Stomach (tissue), 4 donors: ENCODE measurements at regions not wholly inside any gene's neighbourhood (a gene's known extent, or its start where the extent isn't known, plus 50 kb on each side); places are given as distances from the start of the nearest gene placed in this dataset.

ENCODE experiments used
- POLR2A ChIP-seq, 4 donors: fragments of 450-650 bp; IDR thresholded peaks; one replicate each; pipeline ENCODE4 v1.6.1; 2016; ENCODE audit warnings: antibody characterized with exemption in 4 of 4, control low read depth in 2 of 4, mild to moderate bottlenecking in 1 of 4, moderate library complexity in 1 of 4
- POLR2AphosphoS5 ChIP-seq, 3 donors: sonication (generic); formaldehyde crosslinking; IDR thresholded peaks; one replicate each; pipeline ENCODE4 v1.6.1; 2016; ENCODE audit warnings: antibody characterized with exemption in 3 of 3
- TF ChIP-seq, protein P1 (sequence below), 7 experiments: fragments of 450-650 bp in 4 of 7; fragments of 200-600 bp in 3 of 7; sonication (generic) in 3 of 7; IDR thresholded peaks; one replicate each; pipeline ENCODE4 v1.5.1; 2016 to 2019; ENCODE audit warnings: antibody characterized with exemption in 7 of 7, control low read depth in 2 of 7, mild to moderate bottlenecking in 1 of 7

DNA sequence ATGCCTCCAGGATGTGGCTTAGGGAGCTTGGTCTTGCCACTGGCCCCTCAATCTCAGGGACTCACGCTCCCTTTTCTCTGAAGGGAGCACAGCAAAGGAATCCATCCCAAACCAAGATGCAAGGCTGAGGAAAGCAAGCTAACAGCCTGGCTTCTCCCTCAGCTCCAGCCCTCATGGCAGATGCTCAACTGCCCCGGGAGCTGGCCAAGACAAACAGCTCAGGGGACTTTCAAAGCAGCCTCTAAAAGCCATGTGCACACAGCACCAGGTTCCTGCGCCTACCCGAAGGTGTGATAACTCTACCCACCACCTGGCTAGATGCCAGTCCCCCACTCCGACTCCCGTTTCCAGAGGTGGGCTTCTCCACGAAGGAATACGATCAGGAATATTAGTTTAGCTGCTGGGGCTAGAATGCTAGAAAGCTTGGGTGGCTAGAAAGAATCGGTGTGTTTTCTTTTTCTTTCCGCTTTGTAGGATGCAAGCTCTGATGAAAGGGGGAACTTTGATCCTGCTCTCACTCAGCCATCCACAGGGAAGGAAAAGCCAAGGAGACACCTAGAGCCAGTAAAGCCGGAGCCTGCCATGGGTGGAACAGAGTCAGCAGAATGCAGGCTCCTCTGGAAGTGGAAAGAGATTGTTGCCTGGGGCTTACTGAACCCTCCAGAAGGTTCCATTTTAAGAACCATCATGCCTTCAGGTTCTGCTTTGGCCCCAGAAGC, 89.0 kb upstream of the FGFR2 start:
- TF ChIP-seq POLR2A (IDR thresholded peaks at IDR 0.05) = no peak
- no peak for TF ChIP-seq POLR2AphosphoS5 (IDR thresholded peaks at IDR 0.05)
- TF ChIP-seq, protein P1, sequence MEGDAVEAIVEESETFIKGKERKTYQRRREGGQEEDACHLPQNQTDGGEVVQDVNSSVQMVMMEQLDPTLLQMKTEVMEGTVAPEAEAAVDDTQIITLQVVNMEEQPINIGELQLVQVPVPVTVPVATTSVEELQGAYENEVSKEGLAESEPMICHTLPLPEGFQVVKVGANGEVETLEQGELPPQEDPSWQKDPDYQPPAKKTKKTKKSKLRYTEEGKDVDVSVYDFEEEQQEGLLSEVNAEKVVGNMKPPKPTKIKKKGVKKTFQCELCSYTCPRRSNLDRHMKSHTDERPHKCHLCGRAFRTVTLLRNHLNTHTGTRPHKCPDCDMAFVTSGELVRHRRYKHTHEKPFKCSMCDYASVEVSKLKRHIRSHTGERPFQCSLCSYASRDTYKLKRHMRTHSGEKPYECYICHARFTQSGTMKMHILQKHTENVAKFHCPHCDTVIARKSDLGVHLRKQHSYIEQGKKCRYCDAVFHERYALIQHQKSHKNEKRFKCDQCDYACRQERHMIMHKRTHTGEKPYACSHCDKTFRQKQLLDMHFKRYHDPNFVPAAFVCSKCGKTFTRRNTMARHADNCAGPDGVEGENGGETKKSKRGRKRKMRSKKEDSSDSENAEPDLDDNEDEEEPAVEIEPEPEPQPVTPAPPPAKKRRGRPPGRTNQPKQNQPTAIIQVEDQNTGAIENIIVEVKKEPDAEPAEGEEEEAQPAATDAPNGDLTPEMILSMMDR (IDR thresholded peaks at IDR 0.05) = no peak
